ENCODE measurements at regions not wholly inside any gene's neighbourhood (a gene's known extent, or its start where the extent isn't known, plus 50 kb on each side); places are given as distances from the start of the nearest gene placed in this dataset.

- no peak for DNase-seq (ENCODE audit: low read depth)
- no peak overlapping the region for H3K4me3 ChIP-seq (ENCODE audit: low read length)
- TF ChIP-seq, protein P1, sequence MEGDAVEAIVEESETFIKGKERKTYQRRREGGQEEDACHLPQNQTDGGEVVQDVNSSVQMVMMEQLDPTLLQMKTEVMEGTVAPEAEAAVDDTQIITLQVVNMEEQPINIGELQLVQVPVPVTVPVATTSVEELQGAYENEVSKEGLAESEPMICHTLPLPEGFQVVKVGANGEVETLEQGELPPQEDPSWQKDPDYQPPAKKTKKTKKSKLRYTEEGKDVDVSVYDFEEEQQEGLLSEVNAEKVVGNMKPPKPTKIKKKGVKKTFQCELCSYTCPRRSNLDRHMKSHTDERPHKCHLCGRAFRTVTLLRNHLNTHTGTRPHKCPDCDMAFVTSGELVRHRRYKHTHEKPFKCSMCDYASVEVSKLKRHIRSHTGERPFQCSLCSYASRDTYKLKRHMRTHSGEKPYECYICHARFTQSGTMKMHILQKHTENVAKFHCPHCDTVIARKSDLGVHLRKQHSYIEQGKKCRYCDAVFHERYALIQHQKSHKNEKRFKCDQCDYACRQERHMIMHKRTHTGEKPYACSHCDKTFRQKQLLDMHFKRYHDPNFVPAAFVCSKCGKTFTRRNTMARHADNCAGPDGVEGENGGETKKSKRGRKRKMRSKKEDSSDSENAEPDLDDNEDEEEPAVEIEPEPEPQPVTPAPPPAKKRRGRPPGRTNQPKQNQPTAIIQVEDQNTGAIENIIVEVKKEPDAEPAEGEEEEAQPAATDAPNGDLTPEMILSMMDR (conservative IDR thresholded peaks at IDR 0.05; ENCODE audit: low read depth, low read length) = no peak
Observed at GRCh38 chr5:172569861-172570558, 71.1 kb upstream of the NEURL1B start.

- H3K4me3 ChIP-seq (ENCODE audit: low read length) = no peak overlapping the region
- TF ChIP-seq, protein P1 (conservative IDR thresholded peaks at IDR 0.05; ENCODE audit: low read depth, low read length) = no peak
- DNase-seq (ENCODE audit: low read depth) = no peak
Observed at GRCh38 chr5:172568308-172568910, 72.7 kb upstream of the NEURL1B start.

GRCh38 chr5:172567843-172568242 is 73.2 kb upstream of the NEURL1B start:
- H3K4me3 ChIP-seq (ENCODE audit: low read length) = no peak overlapping the region
- DNase-seq (ENCODE audit: low read depth) = no peak
- TF ChIP-seq, protein P1 (conservative IDR thresholded peaks at IDR 0.05; ENCODE audit: low read depth, low read length) = no peak

- H3K4me3 ChIP-seq (ENCODE audit: low read length) = no peak overlapping the region
- no peak for DNase-seq (ENCODE audit: low read depth)
- TF ChIP-seq, protein P1 (conservative IDR thresholded peaks at IDR 0.05; ENCODE audit: low read depth, low read length) = no peak
Observed at GRCh38 chr5:172567294-172567693, 73.8 kb upstream of the NEURL1B start.

GRCh38 chr5:172565931-172566665 is 75.0 kb upstream of the NEURL1B start:
- TF ChIP-seq, protein P1 (conservative IDR thresholded peaks at IDR 0.05; ENCODE audit: low read depth, low read length) = no peak
- DNase-seq (ENCODE audit: low read depth) = no peak
- H3K4me3 ChIP-seq (ENCODE audit: low read length) = no peak overlapping the region

DNA sequence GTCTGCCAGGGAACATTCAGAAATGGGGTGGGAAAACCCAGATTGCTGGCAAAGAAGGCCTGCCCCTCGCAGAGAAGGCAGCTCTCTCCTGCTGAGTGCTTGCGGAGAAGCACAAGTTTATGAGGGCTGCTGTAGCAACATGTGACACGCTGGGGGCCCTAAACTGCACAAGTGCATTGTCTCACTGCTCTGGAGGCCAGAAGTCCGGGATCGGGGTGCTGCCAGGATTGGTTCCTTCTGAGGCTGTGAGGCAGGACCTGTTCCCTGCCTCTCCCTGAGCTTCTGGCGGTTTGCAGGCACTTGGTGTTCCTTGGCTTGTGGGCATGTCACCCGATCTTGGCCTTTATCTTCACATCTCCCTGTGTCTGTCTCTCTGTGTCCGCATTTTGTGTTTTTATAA is 75.6 kb upstream of the NEURL1B start:
- no peak overlapping the region for H3K4me3 ChIP-seq (ENCODE audit: low read length)
- TF ChIP-seq, protein P1 (conservative IDR thresholded peaks at IDR 0.05; ENCODE audit: low read depth, low read length) = no peak
- no peak for DNase-seq (ENCODE audit: low read depth)
